Frontal cortex (tissue), 3 donors: ENCODE measurements at regions not wholly inside any gene's neighbourhood (a gene's known extent, or its start where the extent isn't known, plus 50 kb on each side); places are given as distances from the start of the nearest gene placed in this dataset.
A peak's percentile ranks its signal among the peaks of the same experiment; 100 is the strongest.

Experiments
- DNase-seq, 2 donors: peaks; one replicate each; pipeline ENCODE4 v3.0.0; 2012; ENCODE audit warnings: low spot score in 2 of 2
- FAIRE-seq: peaks from 2 replicates; lab custom pipeline; 2012; peaks lifted over from hg19 to GRCh38; lab: Jason Lieb, UNC
- donor health status: control.
- donor health status: control.
- donor health status: control.

GRCh38 chrX:67780694-67781109, 236.9 kb downstream of the AR start:
- DNase-seq (peak in 1 of 2 donors; percentile 25), FAIRE-seq (no peak)

DNA sequence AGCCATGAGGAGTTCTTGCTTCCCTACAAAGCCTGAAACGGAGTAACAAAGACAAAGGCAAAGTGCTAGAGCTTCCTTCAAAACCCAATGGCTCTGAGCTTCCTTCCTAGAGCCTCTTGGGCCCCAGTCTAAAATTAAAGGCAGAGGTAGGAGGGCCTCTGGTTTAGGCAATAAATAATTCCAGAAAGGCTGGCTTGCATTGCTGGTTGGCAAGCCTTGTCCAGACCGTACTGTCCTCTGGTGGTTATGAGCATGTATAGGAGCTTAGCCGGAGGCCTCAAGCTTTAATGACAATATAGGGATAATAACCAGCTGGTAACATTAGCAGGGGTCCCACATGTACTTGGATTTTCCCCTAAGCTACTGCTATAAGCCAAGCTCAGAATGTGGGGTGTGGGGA, 237.3 kb downstream of the AR start:
- peak in 1 of 2 donors; percentile 1 for DNase-seq
- no peak for FAIRE-seq

- FAIRE-seq (no peak), DNase-seq (no peak)
These were observed 240.9 kb downstream of the AR start for GRCh38 chrX:67784712-67785111.

DNA sequence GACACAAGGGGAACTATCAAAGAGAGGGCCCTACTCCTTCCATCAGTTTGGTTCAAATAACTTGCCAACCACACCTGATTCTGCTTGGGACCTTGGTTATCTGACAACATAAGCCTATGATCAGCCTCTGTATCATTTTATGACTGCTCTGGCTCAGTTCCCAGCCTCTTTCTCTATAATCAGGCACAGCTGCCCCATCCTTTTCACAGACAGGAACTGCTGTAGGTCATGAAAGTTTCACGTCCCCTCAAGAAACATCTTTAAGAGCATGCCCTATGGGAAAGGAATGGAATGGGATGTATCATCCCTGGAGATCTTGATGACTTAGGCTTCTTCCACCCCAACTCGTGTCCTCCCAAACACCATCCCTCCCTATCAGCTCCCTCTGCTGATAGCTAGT, 243.4 kb downstream of the AR start:
- no peak for FAIRE-seq
- no peak for DNase-seq

DNA sequence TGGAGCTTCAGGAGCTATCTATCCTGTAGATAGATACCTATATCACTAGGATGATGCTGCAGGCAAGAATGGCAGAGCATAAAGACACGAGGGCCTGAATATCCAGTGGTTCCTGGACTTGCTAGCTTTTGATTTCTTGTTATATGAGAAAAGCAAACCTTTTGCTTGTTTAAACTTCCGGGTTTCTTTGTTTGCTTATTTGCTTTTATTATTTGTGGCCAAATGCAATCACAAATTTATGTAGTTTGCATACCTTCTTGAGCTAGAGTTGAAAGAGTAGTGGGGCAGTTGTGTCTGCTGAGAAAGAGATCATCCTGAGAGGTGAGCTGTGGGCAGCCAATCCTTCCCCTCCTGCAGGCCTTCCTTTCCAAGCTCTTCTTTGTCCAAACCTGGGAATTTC, 245.7 kb downstream of the AR start:
- DNase-seq (no peak), FAIRE-seq (no peak)
